ENCODE measurements at regions not wholly inside any gene's neighbourhood (a gene's known extent, or its start where the extent isn't known, plus 50 kb on each side); places are given as distances from the start of the nearest gene placed in this dataset.

- Histone ChIP-seq H3K36me3 (replicated peaks; ENCODE audit: control insufficient read depth, insufficient read depth, low read length) (no peaks in the 10 kb centered on the region), H3K27me3 (ENCODE audit: control insufficient read depth, insufficient read depth, low read length) (peaks cover 3% of the 10 kb centered on the region; the same call in 1 of the 2 replicates), H3K4me3 (ENCODE audit: insufficient read depth, low read depth, low read length) (no peak overlapping the region)
- DNase-seq = no peak
These were observed 93.5 kb downstream of the C1orf94 start for GRCh38 chr1:34270181-34270580.

- H3K27me3 ChIP-seq (ENCODE audit: control insufficient read depth, insufficient read depth, low read length) = no peaks in the 10 kb centered on the region; the same call in 1 of the 2 replicates
- no peaks in the 10 kb centered on the region for H3K36me3 ChIP-seq (replicated peaks; ENCODE audit: control insufficient read depth, insufficient read depth, low read length)
- H3K4me3 ChIP-seq (ENCODE audit: insufficient read depth, low read depth, low read length) = no peak overlapping the region
- DNase-seq = no peak
These were observed 95.4 kb downstream of the C1orf94 start for GRCh38 chr1:34272152-34272551.

- DNase-seq = no peak
- no peak overlapping the region for H3K4me3 ChIP-seq (ENCODE audit: insufficient read depth, low read depth, low read length)
- H3K27me3 ChIP-seq (ENCODE audit: control insufficient read depth, insufficient read depth, low read length) = no peaks in the 10 kb centered on the region; the same call in 1 of the 2 replicates
- H3K36me3 ChIP-seq (replicated peaks; ENCODE audit: control insufficient read depth, insufficient read depth, low read length) = no peaks in the 10 kb centered on the region
These were observed 98.4 kb downstream of the C1orf94 start for GRCh38 chr1:34275150-34275549.

- DNase-seq = no peak
- Histone ChIP-seq H3K36me3 (replicated peaks; ENCODE audit: control insufficient read depth, insufficient read depth, low read length) (no peaks in the 10 kb centered on the region), H3K27me3 (ENCODE audit: control insufficient read depth, insufficient read depth, low read length) (no peaks in the 10 kb centered on the region; the same call in 1 of the 2 replicates), H3K4me3 (ENCODE audit: insufficient read depth, low read depth, low read length) (no peak overlapping the region)
These were observed 99.9 kb downstream of the C1orf94 start for GRCh38 chr1:34276606-34277005.

GRCh38 chr1:34277150-34277549, 100.4 kb downstream of the C1orf94 start:
- Histone ChIP-seq H3K27me3 (ENCODE audit: control insufficient read depth, insufficient read depth, low read length) (no peaks in the 10 kb centered on the region), H3K4me3 (ENCODE audit: insufficient read depth, low read depth, low read length) (no peak overlapping the region), H3K36me3 (replicated peaks; ENCODE audit: control insufficient read depth, insufficient read depth, low read length) (no peaks in the 10 kb centered on the region)
- no peak for DNase-seq

- Histone ChIP-seq H3K36me3 (replicated peaks; ENCODE audit: control insufficient read depth, insufficient read depth, low read length) (no peaks in the 10 kb centered on the region), H3K4me3 (ENCODE audit: insufficient read depth, low read depth, low read length) (no peak overlapping the region), H3K27me3 (ENCODE audit: control insufficient read depth, insufficient read depth, low read length) (no peaks in the 10 kb centered on the region)
- no peak for DNase-seq
These were observed 101.5 kb downstream of the C1orf94 start for GRCh38 chr1:34278211-34278610.

- Histone ChIP-seq H3K27me3 (ENCODE audit: control insufficient read depth, insufficient read depth, low read length) (no peaks in the 10 kb centered on the region; the same call in 1 of the 2 replicates), H3K4me3 (ENCODE audit: insufficient read depth, low read depth, low read length) (no peak overlapping the region), H3K36me3 (replicated peaks; ENCODE audit: control insufficient read depth, insufficient read depth, low read length) (no peaks in the 10 kb centered on the region)
- no peak for DNase-seq
These were observed 103.3 kb downstream of the C1orf94 start for GRCh38 chr1:34279971-34280370.

GRCh38 chr1:34280509-34280908, 103.8 kb downstream of the C1orf94 start:
- no peaks in the 10 kb centered on the region for H3K36me3 ChIP-seq (replicated peaks; ENCODE audit: control insufficient read depth, insufficient read depth, low read length)
- no peaks in the 10 kb centered on the region; the same call in 1 of the 2 replicates for H3K27me3 ChIP-seq (ENCODE audit: control insufficient read depth, insufficient read depth, low read length)
- DNase-seq = no peak
- no peak overlapping the region for H3K4me3 ChIP-seq (ENCODE audit: insufficient read depth, low read depth, low read length)

- Histone ChIP-seq H3K27me3 (ENCODE audit: control insufficient read depth, insufficient read depth, low read length) (no peaks in the 10 kb centered on the region; the same call in 1 of the 2 replicates), H3K4me3 (ENCODE audit: insufficient read depth, low read depth, low read length) (no peak overlapping the region), H3K36me3 (replicated peaks; ENCODE audit: control insufficient read depth, insufficient read depth, low read length) (no peaks in the 10 kb centered on the region)
- no peak for DNase-seq
These were observed 106.4 kb downstream of the C1orf94 start for GRCh38 chr1:34283142-34283541.

- Histone ChIP-seq H3K36me3 (replicated peaks; ENCODE audit: control insufficient read depth, insufficient read depth, low read length) (no peaks in the 10 kb centered on the region), H3K27me3 (ENCODE audit: control insufficient read depth, insufficient read depth, low read length) (peaks cover 3% of the 10 kb centered on the region; the same call in 1 of the 2 replicates), H3K4me3 (ENCODE audit: insufficient read depth, low read depth, low read length) (no peak overlapping the region)
- DNase-seq = no peak
These were observed 109.8 kb downstream of the C1orf94 start for GRCh38 chr1:34286511-34286910.

GRCh38 chr1:34290831-34291230, 114.1 kb downstream of the C1orf94 start:
- no peak overlapping the region for H3K4me3 ChIP-seq (ENCODE audit: insufficient read depth, low read depth, low read length)
- no peaks in the 10 kb centered on the region for H3K36me3 ChIP-seq (replicated peaks; ENCODE audit: control insufficient read depth, insufficient read depth, low read length)
- H3K27me3 ChIP-seq (ENCODE audit: control insufficient read depth, insufficient read depth, low read length) = peaks cover 3% of the 10 kb centered on the region; the same call in 1 of the 2 replicates
- no peak for DNase-seq

GRCh38 chr1:34292472-34292871, 115.8 kb downstream of the C1orf94 start:
- peaks cover 3% of the 10 kb centered on the region; the same call in 1 of the 2 replicates for H3K27me3 ChIP-seq (ENCODE audit: control insufficient read depth, insufficient read depth, low read length)
- peak; percentile 22 for DNase-seq
- no peaks in the 10 kb centered on the region for H3K36me3 ChIP-seq (replicated peaks; ENCODE audit: control insufficient read depth, insufficient read depth, low read length)
- no peak overlapping the region for H3K4me3 ChIP-seq (ENCODE audit: insufficient read depth, low read depth, low read length)

- Histone ChIP-seq H3K36me3 (replicated peaks; ENCODE audit: control insufficient read depth, insufficient read depth, low read length) (no peaks in the 10 kb centered on the region), H3K4me3 (ENCODE audit: insufficient read depth, low read depth, low read length) (no peak overlapping the region), H3K27me3 (ENCODE audit: control insufficient read depth, insufficient read depth, low read length) (no peaks in the 10 kb centered on the region; the same call in 1 of the 2 replicates)
- no peak for DNase-seq
These were observed 119.4 kb downstream of the C1orf94 start for GRCh38 chr1:34296059-34296458.

GRCh38 chr1:34302798-34303197, 126.1 kb downstream of the C1orf94 start:
- Histone ChIP-seq H3K4me3 (ENCODE audit: insufficient read depth, low read depth, low read length) (no peak overlapping the region), H3K36me3 (replicated peaks; ENCODE audit: control insufficient read depth, insufficient read depth, low read length) (no peaks in the 10 kb centered on the region), H3K27me3 (ENCODE audit: control insufficient read depth, insufficient read depth, low read length) (no peaks in the 10 kb centered on the region; the same call in 1 of the 2 replicates)
- DNase-seq = no peak

GRCh38 chr1:34303218-34303617, 126.5 kb downstream of the C1orf94 start:
- no peak for DNase-seq
- no peaks in the 10 kb centered on the region for H3K36me3 ChIP-seq (replicated peaks; ENCODE audit: control insufficient read depth, insufficient read depth, low read length)
- H3K27me3 ChIP-seq (ENCODE audit: control insufficient read depth, insufficient read depth, low read length) = no peaks in the 10 kb centered on the region; the same call in 1 of the 2 replicates
- H3K4me3 ChIP-seq (ENCODE audit: insufficient read depth, low read depth, low read length) = no peak overlapping the region

GRCh38 chr1:34306568-34306967, 129.9 kb downstream of the C1orf94 start:
- no peak for DNase-seq
- H3K36me3 ChIP-seq (replicated peaks; ENCODE audit: control insufficient read depth, insufficient read depth, low read length) = no peaks in the 10 kb centered on the region
- no peak overlapping the region for H3K4me3 ChIP-seq (ENCODE audit: insufficient read depth, low read depth, low read length)
- no peaks in the 10 kb centered on the region for H3K27me3 ChIP-seq (ENCODE audit: control insufficient read depth, insufficient read depth, low read length)

Measured in H7 (cell line).